ENCODE measurements at regions not wholly inside any gene's neighbourhood (a gene's known extent, or its start where the extent isn't known, plus 50 kb on each side); places are given as distances from the start of the nearest gene placed in this dataset.

- no peak for TF ChIP-seq POLR2A (IDR thresholded peaks at IDR 0.05)
- peak; percentile 30 to 72 (median 55) for TF ChIP-seq CTCF (IDR thresholded peaks at IDR 0.05)
These were observed 87.3 kb upstream of the SLC44A1 start for GRCh38 chr9:105157171-105157583.

All from heart left ventricle (tissue), 13 donors.